Choroid plexus epithelial cell (primary cell): ENCODE measurements at regions not wholly inside any gene's neighbourhood (a gene's known extent, or its start where the extent isn't known, plus 50 kb on each side); places are given as distances from the start of the nearest gene placed in this dataset.

Experiments
- DNase-seq: peaks from one replicate; pipeline ENCODE4 v3.0.0-alpha.2; 2010; ENCODE audit warnings: low read depth
- H3K4me3 ChIP-seq: 2 replicates; pipeline ENCODE4 v1.5.1; 2011; ENCODE audit warnings: low read depth, mild to moderate bottlenecking, control low read depth, low read length, moderate library complexity
- CTCF ChIP-seq: conservative IDR thresholded peaks from 2 replicates; pipeline ENCODE4 v1.5.1; 2011; ENCODE audit warnings: low read depth, mild to moderate bottlenecking, control low read depth, inconsistent platforms, low read length, moderate library complexity

GRCh38 chr10:20726381-20726780 lies 170.7 kb downstream of the NEBL start:
- no peak for TF ChIP-seq CTCF
- H3K4me3 ChIP-seq: no peak overlapping the region
- no peak for DNase-seq

DNA sequence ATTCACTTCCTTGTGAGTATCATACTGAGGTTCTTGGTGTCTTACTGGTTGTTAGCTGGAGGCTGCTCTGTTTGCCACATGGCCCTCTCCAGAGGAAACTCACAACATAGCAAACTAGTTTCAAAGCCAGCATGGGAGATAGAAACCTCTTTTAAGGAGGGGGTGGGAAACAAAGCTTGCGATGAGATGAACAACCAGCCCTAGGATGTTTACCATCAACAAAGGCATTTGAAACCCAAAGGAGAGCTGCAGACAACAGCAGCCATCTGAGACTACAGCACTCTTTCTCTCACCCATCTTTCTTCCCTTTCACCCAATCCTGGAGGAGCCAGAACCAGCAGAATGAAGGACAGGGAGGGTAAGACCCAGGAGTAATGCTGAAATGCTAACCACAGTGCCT lies 182.1 kb downstream of the NEBL start:
- no peak for DNase-seq
- TF ChIP-seq CTCF: no peak
- H3K4me3 ChIP-seq: no peak overlapping the region

- TF ChIP-seq CTCF: no peak
- peak; percentile 5 for DNase-seq
- no peak overlapping the region for H3K4me3 ChIP-seq
These were observed 182.6 kb downstream of the NEBL start for GRCh38 chr10:20714518-20714917.

GRCh38 chr10:20713420-20713819 lies 183.7 kb downstream of the NEBL start:
- DNase-seq: no peak
- TF ChIP-seq CTCF: no peak
- no peak overlapping the region for H3K4me3 ChIP-seq

- no peak for TF ChIP-seq CTCF
- H3K4me3 ChIP-seq: no peak overlapping the region
- no peak for DNase-seq
These were observed 184.3 kb downstream of the NEBL start for GRCh38 chr10:20712774-20713173.

DNA sequence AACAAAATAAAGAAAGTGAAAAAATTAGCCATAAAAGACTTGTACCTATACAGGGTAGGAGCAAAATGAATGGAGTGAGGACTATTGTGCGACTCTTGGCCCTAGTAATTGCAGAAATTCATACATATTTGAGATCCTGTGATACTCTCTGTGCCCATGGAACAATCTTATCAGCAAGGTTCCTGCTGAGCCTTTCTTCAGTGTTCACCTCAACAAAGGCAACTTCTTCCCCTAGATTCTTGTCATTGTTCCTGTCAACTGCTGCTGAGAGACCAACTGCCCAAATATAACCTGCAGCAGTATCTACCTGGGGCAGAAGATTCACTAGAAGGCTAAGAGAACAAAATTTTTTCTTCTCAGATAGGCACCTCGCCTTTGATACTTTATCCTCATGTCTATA lies 187.4 kb downstream of the NEBL start:
- no peak for DNase-seq
- H3K4me3 ChIP-seq: no peak overlapping the region
- no peak for TF ChIP-seq CTCF

- DNase-seq: no peak
- TF ChIP-seq CTCF: no peak
- no peak overlapping the region for H3K4me3 ChIP-seq
These were observed 188.8 kb downstream of the NEBL start for GRCh38 chr10:20708305-20708704.
